GM18909 (cell line): ENCODE measurements at regions not wholly inside any gene's neighbourhood (a gene's known extent, or its start where the extent isn't known, plus 50 kb on each side); places are given as distances from the start of the nearest gene placed in this dataset.
"Not testable (repeated sequence)": the region's sequence is repeated elsewhere in the genome, so short reads cannot be mapped to it uniquely, and the experiment has no call there.

ENCODE experiments used
- ATAC-seq: cut with Tn5 transposase; IDR thresholded peaks from one replicate; pipeline ENCODE4 v1.9.1; 2021; ENCODE audit warnings: mild to moderate bottlenecking; ENCODE audit not compliant: unreplicated experiment, poor library complexity

- ATAC-seq: no peak
Measured at GRCh38 chr10:46787321-46787615, 124.0 kb upstream of the PTPN20 start.

- not testable (repeated sequence) for ATAC-seq
Measured at GRCh38 chr10:46792657-46793357, 118.4 kb upstream of the PTPN20 start.

- ATAC-seq: not testable (repeated sequence)
Measured at GRCh38 chr10:46796351-46796750, 114.9 kb upstream of the PTPN20 start.

- not testable (repeated sequence) for ATAC-seq
Measured at GRCh38 chr10:46802010-46802409, 109.2 kb upstream of the PTPN20 start.

- not testable (repeated sequence) for ATAC-seq
Measured at GRCh38 chr10:46803082-46803481, 108.1 kb upstream of the PTPN20 start.

- not testable (repeated sequence) for ATAC-seq
Measured at GRCh38 chr10:46810222-46810621, 101.0 kb upstream of the PTPN20 start.

- not testable (repeated sequence) for ATAC-seq
Measured at GRCh38 chr10:46816126-46816525, 95.1 kb upstream of the PTPN20 start.

- ATAC-seq: not testable (repeated sequence)
Measured at GRCh38 chr10:46840393-46841050, 70.7 kb upstream of the PTPN20 start.

- ATAC-seq: not testable (repeated sequence)
Measured at GRCh38 chr10:46841051-46841593, 70.1 kb upstream of the PTPN20 start.

GRCh38 chr10:46845194-46845593 is 66.0 kb upstream of the PTPN20 start:
- ATAC-seq: not testable (repeated sequence)

- ATAC-seq: not testable (repeated sequence)
Measured at GRCh38 chr10:46845640-46846039, 65.6 kb upstream of the PTPN20 start.

- ATAC-seq: not testable (repeated sequence)
Measured at GRCh38 chr10:46860753-46861152, 50.5 kb upstream of the PTPN20 start.
